Trophoblast cell (in vitro differentiated cells and primary cell): ENCODE measurements at regions not wholly inside any gene's neighbourhood (a gene's known extent, or its start where the extent isn't known, plus 50 kb on each side); places are given as distances from the start of the nearest gene placed in this dataset.
A peak's percentile ranks its signal among the peaks of the same experiment; 100 is the strongest.

Source experiments
- DNase-seq, 2 donors: peaks; one replicate each; pipeline ENCODE4 v3.0.0-alpha.2; 2016
- H2AFZ ChIP-seq: 2 replicates; pipeline ENCODE4 v1.6.1; 2013; ENCODE audit warnings: low read length, moderate library complexity, mild to moderate bottlenecking; ENCODE audit not compliant: insufficient read depth, poor library complexity
- H2AK5ac ChIP-seq: 2 replicates; pipeline ENCODE4 v1.6.1; 2013; ENCODE audit warnings: mild to moderate bottlenecking, low read length
- H2BK120ac ChIP-seq: 2 replicates; pipeline ENCODE4 v1.6.1; 2013; ENCODE audit warnings: low read length, mild to moderate bottlenecking, moderate library complexity; ENCODE audit not compliant: insufficient read depth, poor library complexity
- H2BK12ac ChIP-seq: 2 replicates; pipeline ENCODE4 v1.6.1; 2013; ENCODE audit warnings: mild to moderate bottlenecking, low read length, moderate library complexity
- H2BK5ac ChIP-seq: 2 replicates; pipeline ENCODE4 v1.6.1; 2013; ENCODE audit warnings: low read length, low read depth, moderate library complexity, mild to moderate bottlenecking; ENCODE audit not compliant: poor library complexity
- H3K14ac ChIP-seq: 2 replicates; pipeline ENCODE4 v1.6.1; 2013; ENCODE audit warnings: mild to moderate bottlenecking, low read length
- H3K18ac ChIP-seq: 2 replicates; pipeline ENCODE4 v1.6.1; 2013; ENCODE audit warnings: mild to moderate bottlenecking, low read length
- H3K23ac ChIP-seq: 2 replicates; pipeline ENCODE4 v1.6.1; 2013; ENCODE audit warnings: low read length
- H3K27ac ChIP-seq: 2 replicates; pipeline ENCODE4 v1.5.1; 2013; ENCODE audit warnings: low read depth, mild to moderate bottlenecking, inconsistent platforms, low read length, moderate library complexity
- H3K27me3 ChIP-seq: 2 replicates; pipeline ENCODE4 v1.6.1; 2013; ENCODE audit warnings: inconsistent platforms, mild to moderate bottlenecking, low read length, moderate library complexity; ENCODE audit not compliant: insufficient read depth
- H3K36me3 ChIP-seq, 2 experiments: 1 replicate in 1 of 2; 2 replicates in 1 of 2; pipeline ENCODE4 v1.6.1; 2013; ENCODE audit warnings: low read length in 2 of 2, mild to moderate bottlenecking in 2 of 2, moderate library complexity in 1 of 2; ENCODE audit not compliant: insufficient read depth in 2 of 2, control insufficient read depth in 1 of 2
- H3K4ac ChIP-seq: 2 replicates; pipeline ENCODE4 v1.6.1; 2013; ENCODE audit warnings: low read depth, mild to moderate bottlenecking, low read length, moderate library complexity
- H3K4me1 ChIP-seq, 2 experiments: 1 replicate in 1 of 2; 2 replicates in 1 of 2; pipeline ENCODE4 v1.6.1; 2013; ENCODE audit warnings: low read length in 2 of 2, mild to moderate bottlenecking in 2 of 2, moderate library complexity in 1 of 2; ENCODE audit not compliant: insufficient read depth in 2 of 2, control insufficient read depth in 1 of 2
- H3K4me2 ChIP-seq: 2 replicates; pipeline ENCODE4 v1.6.1; 2013; ENCODE audit warnings: inconsistent platforms, mild to moderate bottlenecking, low read length, moderate library complexity
- H3K4me3 ChIP-seq: 2 replicates; pipeline ENCODE4 v1.5.1; 2013; ENCODE audit warnings: mild to moderate bottlenecking, low read depth, low read length, inconsistent platforms
- H3K79me1 ChIP-seq: one replicate; pipeline ENCODE4 v1.6.1; 2013; ENCODE audit warnings: low read length
- H3K79me2 ChIP-seq: 2 replicates; pipeline ENCODE4 v1.6.1; 2013; ENCODE audit warnings: low read length, mild to moderate bottlenecking; ENCODE audit not compliant: control insufficient read depth, insufficient read depth, poor library complexity
- H3K9ac ChIP-seq: 2 replicates; pipeline ENCODE4 v1.6.1; 2013; ENCODE audit warnings: mild to moderate bottlenecking, low read length
- H3K9me3 ChIP-seq: 2 replicates; pipeline ENCODE4 v1.6.1; 2013; ENCODE audit warnings: low read depth, mild to moderate bottlenecking, control low read depth, inconsistent platforms, low read length; ENCODE audit not compliant: insufficient read depth
- H4K12ac ChIP-seq: 2 replicates; pipeline ENCODE4 v1.6.1; 2013; ENCODE audit warnings: low read depth, mild to moderate bottlenecking, low read length, moderate library complexity
- H4K8ac ChIP-seq: 2 replicates; pipeline ENCODE4 v1.6.1; 2013; ENCODE audit warnings: low read depth, mild to moderate bottlenecking, low read length, moderate library complexity
- H4K91ac ChIP-seq: one replicate; pipeline ENCODE4 v1.6.1; 2013; ENCODE audit warnings: low read depth, mild to moderate bottlenecking, low read length, moderate library complexity
- WGBS: extraction: QIAGEN DNeasy Blood & Tissue Kit; methylation state at CpG from one replicate; pipeline ENCODE4 v1.1.7; 2013; ENCODE audit warnings: missing lambda C conversion rate; ENCODE audit not compliant: insufficient read length, insufficient coverage; ENCODE audit errors: extremely low coverage; 5-methylcytosine and 5-hydroxymethylcytosine counted together

- Histone ChIP-seq H3K18ac (no peak overlapping the region), H3K4me2 (no peak overlapping the region), H4K8ac (no peak overlapping the region), H3K23ac (no peak overlapping the region), H3K79me2 (no peaks in the 10 kb centered on the region), H3K27ac (no peak overlapping the region), H4K91ac (no peak overlapping the region), H3K14ac (no peak overlapping the region), H2BK5ac (no peak overlapping the region), H3K36me3 (no peaks in the 10 kb centered on the region), H4K12ac (no peak overlapping the region), H2BK12ac (no peak overlapping the region), H3K4me3 (no peak overlapping the region), H3K9me3 (no peaks in the 10 kb centered on the region), H3K9ac (no peak overlapping the region), H2AK5ac (no peak overlapping the region), H3K4me1 (no peaks in the 10 kb centered on the region), H3K27me3 (no peaks in the 10 kb centered on the region), H2BK120ac (no peak overlapping the region), H3K79me1 (no peaks in the 10 kb centered on the region), H2AFZ (no peak overlapping the region), H3K4ac (no peak overlapping the region)
- DNase-seq: peak in 1 of 2 donors; percentile 63
- no CpG with 5 or more reads among the region's 5 CpGs for WGBS
Measured at GRCh38 chr4:114386637-114387233, 211.9 kb upstream of the UGT8 start.

- Histone ChIP-seq H4K12ac (no peak overlapping the region), H3K27me3 (no peaks in the 10 kb centered on the region), H3K4ac (no peak overlapping the region), H3K36me3 (no peaks in the 10 kb centered on the region), H3K9ac (peak overlapping the region; percentile 71), H3K4me1 (no peaks in the 10 kb centered on the region), H3K23ac (no peak overlapping the region), H3K27ac (no peak overlapping the region), H3K18ac (no peak overlapping the region), H3K9me3 (no peaks in the 10 kb centered on the region), H2BK5ac (no peak overlapping the region), H2BK120ac (no peak overlapping the region), H3K4me3 (no peak overlapping the region), H3K4me2 (no peak overlapping the region), H3K14ac (no peak overlapping the region), H2AK5ac (no peak overlapping the region), H2AFZ (no peak overlapping the region), H3K79me2 (no peaks in the 10 kb centered on the region), H3K79me1 (no peaks in the 10 kb centered on the region), H2BK12ac (no peak overlapping the region), H4K91ac (no peak overlapping the region), H4K8ac (no peak overlapping the region)
- DNase-seq: no peak
- WGBS: no CpG with 5 or more reads among the region's 9 CpGs
Measured at GRCh38 chr4:114389070-114389685, 209.4 kb upstream of the UGT8 start.

GRCh38 chr4:114393295-114394038 lies 205.1 kb upstream of the UGT8 start:
- Histone ChIP-seq H3K9ac (no peak overlapping the region), H3K9me3 (no peaks in the 10 kb centered on the region), H3K14ac (no peak overlapping the region), H3K4me1 (no peaks in the 10 kb centered on the region), H3K79me2 (no peaks in the 10 kb centered on the region), H4K91ac (no peak overlapping the region), H3K18ac (no peak overlapping the region), H2BK120ac (no peak overlapping the region), H2BK12ac (no peak overlapping the region), H2BK5ac (no peak overlapping the region), H2AK5ac (no peak overlapping the region), H3K23ac (no peak overlapping the region), H3K27me3 (no peaks in the 10 kb centered on the region), H3K4ac (no peak overlapping the region), H3K4me2 (no peak overlapping the region), H3K27ac (no peak overlapping the region), H2AFZ (no peak overlapping the region), H3K4me3 (no peak overlapping the region), H4K12ac (no peak overlapping the region), H3K36me3 (no peaks in the 10 kb centered on the region), H3K79me1 (no peaks in the 10 kb centered on the region), H4K8ac (no peak overlapping the region)
- DNase-seq: peak; percentile 2 to 56
- WGBS: no CpG with 5 or more reads among the region's 3 CpGs

GRCh38 chr4:114396808-114397207 lies 201.8 kb upstream of the UGT8 start:
- H3K4me2 ChIP-seq: no peak overlapping the region
- no peak for DNase-seq
- peaks cover 0 to 4% of the 10 kb centered on the region in 2 experiments for H3K4me1 ChIP-seq
- no peak overlapping the region for H3K4me3 ChIP-seq
- H3K79me2 ChIP-seq: no peaks in the 10 kb centered on the region
- H2AFZ ChIP-seq: no peak overlapping the region
- no peak overlapping the region for H3K4ac ChIP-seq
- H2BK12ac ChIP-seq: no peak overlapping the region
- H3K79me1 ChIP-seq: peaks cover 5% of the 10 kb centered on the region
- no peak overlapping the region for H4K91ac ChIP-seq
- H3K9me3 ChIP-seq: no peaks in the 10 kb centered on the region
- H2BK120ac ChIP-seq: no peak overlapping the region
- no peaks in the 10 kb centered on the region for H3K27me3 ChIP-seq
- WGBS: no CpG with 5 or more reads among the region's 2 CpGs
- no peak overlapping the region for H3K14ac ChIP-seq
- no peaks in the 10 kb centered on the region for H3K36me3 ChIP-seq
- H2AK5ac ChIP-seq: no peak overlapping the region
- H4K12ac ChIP-seq: no peak overlapping the region
- no peak overlapping the region for H2BK5ac ChIP-seq
- H3K9ac ChIP-seq: no peak overlapping the region
- no peak overlapping the region for H3K23ac ChIP-seq
- H4K8ac ChIP-seq: no peak overlapping the region
- H3K27ac ChIP-seq: no peak overlapping the region
- H3K18ac ChIP-seq: no peak overlapping the region
